IPS DF 6.9 (cell line): ENCODE measurements at regions not wholly inside any gene's neighbourhood (a gene's known extent, or its start where the extent isn't known, plus 50 kb on each side); places are given as distances from the start of the nearest gene placed in this dataset.

Source experiments
- DNase-seq: peaks from one replicate; pipeline ENCODE4 v3.0.0-alpha.2; 2013; ENCODE audit warnings: low read depth, low spot score
- H3K27ac ChIP-seq: one replicate; pipeline ENCODE4 v1.5.1; 2013; ENCODE audit warnings: low read length, control low read depth
- H3K27me3 ChIP-seq: 2 replicates; pipeline ENCODE4 v1.6.1; 2013; ENCODE audit warnings: mild to moderate bottlenecking, low read length; ENCODE audit not compliant: control insufficient read depth, insufficient read depth
- H3K36me3 ChIP-seq: 2 replicates; pipeline ENCODE4 v1.6.1; 2013; ENCODE audit warnings: low read length; ENCODE audit not compliant: control insufficient read depth, insufficient read depth
- H3K4me1 ChIP-seq: 2 replicates; pipeline ENCODE4 v1.6.1; 2013; ENCODE audit warnings: low read length; ENCODE audit not compliant: control insufficient read depth, insufficient read depth
- H3K4me3 ChIP-seq: 2 replicates; pipeline ENCODE4 v1.5.1; 2013; ENCODE audit warnings: mild to moderate bottlenecking, low read length
- H3K9me3 ChIP-seq: 2 replicates; pipeline ENCODE4 v1.6.1; 2013; ENCODE audit warnings: low read length, inconsistent platforms; ENCODE audit not compliant: control insufficient read depth, insufficient read depth
- WGBS: extraction: QIAGEN DNeasy Blood & Tissue Kit; methylation state at CpG from one replicate; pipeline ENCODE4 v1.1.7; 2013; ENCODE audit warnings: mixed read lengths, missing lambda C conversion rate; ENCODE audit not compliant: insufficient read length, insufficient coverage; 5-methylcytosine and 5-hydroxymethylcytosine counted together

DNA sequence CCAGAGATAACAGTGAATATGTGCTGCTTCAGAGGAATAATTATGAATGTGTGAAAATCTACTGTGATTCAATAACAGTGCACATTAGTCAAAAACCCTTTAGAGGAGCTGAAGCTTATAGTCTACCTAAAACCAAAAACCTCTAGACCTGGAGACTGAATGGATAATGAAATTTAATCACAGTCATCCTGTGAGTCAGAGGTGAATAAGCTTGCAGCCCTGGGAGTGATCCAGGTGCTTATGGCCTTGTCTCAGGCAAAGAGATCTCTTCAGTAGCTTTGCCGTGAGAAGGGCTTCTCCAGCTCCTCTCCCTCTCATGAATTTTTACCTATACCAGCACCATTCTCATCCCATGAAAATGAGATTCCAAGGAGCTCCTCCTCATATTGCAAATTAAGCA, 81.3 kb upstream of the RGS4 start:
- no peaks in the 10 kb centered on the region for H3K9me3 ChIP-seq
- H3K27ac ChIP-seq = no peak overlapping the region
- WGBS = no CpG with 5 or more reads among the region's 1 CpG
- no peak overlapping the region for H3K4me3 ChIP-seq
- no peaks in the 10 kb centered on the region for H3K27me3 ChIP-seq
- H3K36me3 ChIP-seq = no peaks in the 10 kb centered on the region
- no peak for DNase-seq
- no peaks in the 10 kb centered on the region for H3K4me1 ChIP-seq

DNA sequence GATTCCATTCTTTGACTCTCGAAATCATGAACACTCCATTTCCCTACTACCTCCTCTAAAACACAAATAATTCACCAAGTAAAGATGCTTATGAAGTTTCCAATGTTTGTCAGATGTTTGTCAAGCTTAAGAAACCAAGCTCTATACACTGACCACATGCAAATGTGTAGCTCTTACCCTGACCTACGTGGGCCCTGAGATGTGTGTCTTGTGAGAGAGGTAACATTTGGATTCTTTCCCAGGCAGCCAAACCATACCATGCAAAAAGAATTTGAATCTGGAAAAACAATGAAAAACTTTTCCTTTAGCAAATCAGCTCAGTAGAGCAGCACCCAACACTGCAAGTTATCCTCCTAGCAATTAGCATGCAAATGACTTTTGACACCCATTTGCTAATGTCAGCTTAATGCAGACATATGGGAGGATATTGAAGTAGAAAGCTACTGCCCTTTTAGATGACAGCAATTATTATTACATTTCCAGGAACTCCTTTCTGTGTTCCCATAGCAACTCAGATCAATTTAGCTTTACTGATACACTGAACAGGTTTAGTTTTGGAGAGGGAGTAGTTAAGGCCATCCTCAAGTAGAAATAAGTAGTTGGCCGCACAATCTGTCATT, 83.2 kb upstream of the RGS4 start:
- H3K4me1 ChIP-seq = no peaks in the 10 kb centered on the region
- H3K27ac ChIP-seq = no peak overlapping the region
- no peaks in the 10 kb centered on the region for H3K9me3 ChIP-seq
- no peak for DNase-seq
- H3K36me3 ChIP-seq = no peaks in the 10 kb centered on the region
- no CpG with 5 or more reads among the region's 3 CpGs for WGBS
- no peak overlapping the region for H3K4me3 ChIP-seq
- no peaks in the 10 kb centered on the region for H3K27me3 ChIP-seq

DNA sequence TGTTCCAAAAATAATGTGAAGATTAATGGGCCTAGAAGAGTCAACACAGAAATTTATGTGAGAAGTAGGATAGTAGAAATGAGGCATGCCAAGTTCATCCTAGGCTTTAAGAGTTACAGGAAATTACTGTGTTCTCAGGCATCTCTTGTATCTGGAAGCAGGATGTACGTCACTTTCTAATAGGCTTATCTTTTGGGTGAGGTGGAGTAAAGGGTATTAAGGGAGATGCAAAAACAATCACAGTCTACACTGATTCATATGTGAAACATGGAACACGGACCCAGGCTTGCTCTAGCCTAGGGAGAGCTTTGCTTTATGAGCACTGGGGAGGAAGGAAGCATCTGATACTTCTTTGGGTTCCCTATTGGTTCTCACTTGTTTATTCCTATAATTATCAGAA, 84.5 kb upstream of the RGS4 start:
- Histone ChIP-seq H3K27ac (no peak overlapping the region), H3K4me3 (no peak overlapping the region), H3K36me3 (no peaks in the 10 kb centered on the region), H3K27me3 (no peaks in the 10 kb centered on the region), H3K4me1 (no peaks in the 10 kb centered on the region), H3K9me3 (no peaks in the 10 kb centered on the region)
- WGBS = no CpG with 5 or more reads among the region's 2 CpGs
- no peak for DNase-seq

DNA sequence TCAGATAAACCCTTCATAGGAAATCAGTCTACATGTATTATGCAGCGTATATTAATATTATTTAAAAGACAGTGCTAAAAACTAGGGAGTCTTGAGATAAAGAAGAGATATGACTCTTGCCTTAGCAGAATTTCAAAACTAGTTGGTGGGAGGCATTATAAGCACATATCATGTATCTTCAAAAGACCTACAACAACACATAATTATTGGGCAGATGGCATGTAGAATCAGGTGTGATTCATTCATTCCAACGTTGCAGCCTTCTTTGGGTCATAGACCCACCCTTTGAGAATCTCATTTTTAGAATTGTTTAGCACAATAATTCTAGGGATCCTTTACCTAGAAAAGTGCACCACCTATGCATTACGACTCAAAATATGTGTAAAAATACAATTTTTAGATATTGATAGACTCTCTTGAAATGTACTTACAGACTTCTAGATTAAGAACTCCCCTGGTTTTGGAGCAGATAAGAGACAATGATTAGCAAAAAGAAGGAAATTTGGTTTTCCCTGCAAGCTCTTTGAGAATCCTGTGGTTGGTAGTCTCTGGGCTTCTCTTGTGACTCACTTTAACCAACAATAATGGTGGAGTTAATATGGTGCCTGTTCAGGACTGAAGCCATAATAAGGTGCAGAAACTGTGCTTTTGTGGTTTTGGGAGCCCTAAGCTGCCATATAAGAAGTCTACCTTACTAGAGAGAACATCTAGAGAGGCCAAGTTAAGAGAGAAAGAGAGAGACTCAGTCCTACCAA, 85.3 kb upstream of the RGS4 start:
- Histone ChIP-seq H3K27ac (no peak overlapping the region), H3K4me3 (no peak overlapping the region), H3K36me3 (no peaks in the 10 kb centered on the region), H3K4me1 (no peaks in the 10 kb centered on the region), H3K9me3 (no peaks in the 10 kb centered on the region), H3K27me3 (no peaks in the 10 kb centered on the region)
- WGBS = no CpG with 5 or more reads among the region's 3 CpGs
- no peak for DNase-seq

DNA sequence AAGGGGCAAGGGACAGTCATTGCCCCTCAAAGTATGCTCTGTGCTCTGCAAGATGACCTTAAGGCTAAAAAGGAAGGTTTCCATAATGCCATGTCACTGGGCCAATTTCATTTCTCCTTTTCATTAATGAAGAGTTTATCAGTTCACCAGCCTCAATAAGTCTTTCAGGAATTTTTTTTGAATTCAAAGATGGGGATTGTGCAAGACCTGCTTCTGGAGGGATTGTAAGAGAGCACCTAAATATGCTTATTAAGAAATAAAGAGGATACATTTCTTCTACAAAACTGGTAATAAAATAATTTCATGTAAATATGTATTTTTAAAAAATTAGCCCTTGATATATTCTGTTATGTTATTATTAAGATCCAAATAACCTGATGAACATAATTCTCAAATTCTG, 86.8 kb upstream of the RGS4 start:
- Histone ChIP-seq H3K27me3 (no peaks in the 10 kb centered on the region), H3K36me3 (no peaks in the 10 kb centered on the region), H3K4me1 (no peaks in the 10 kb centered on the region), H3K4me3 (no peak overlapping the region), H3K9me3 (no peaks in the 10 kb centered on the region), H3K27ac (no peak overlapping the region)
- no peak for DNase-seq

DNA sequence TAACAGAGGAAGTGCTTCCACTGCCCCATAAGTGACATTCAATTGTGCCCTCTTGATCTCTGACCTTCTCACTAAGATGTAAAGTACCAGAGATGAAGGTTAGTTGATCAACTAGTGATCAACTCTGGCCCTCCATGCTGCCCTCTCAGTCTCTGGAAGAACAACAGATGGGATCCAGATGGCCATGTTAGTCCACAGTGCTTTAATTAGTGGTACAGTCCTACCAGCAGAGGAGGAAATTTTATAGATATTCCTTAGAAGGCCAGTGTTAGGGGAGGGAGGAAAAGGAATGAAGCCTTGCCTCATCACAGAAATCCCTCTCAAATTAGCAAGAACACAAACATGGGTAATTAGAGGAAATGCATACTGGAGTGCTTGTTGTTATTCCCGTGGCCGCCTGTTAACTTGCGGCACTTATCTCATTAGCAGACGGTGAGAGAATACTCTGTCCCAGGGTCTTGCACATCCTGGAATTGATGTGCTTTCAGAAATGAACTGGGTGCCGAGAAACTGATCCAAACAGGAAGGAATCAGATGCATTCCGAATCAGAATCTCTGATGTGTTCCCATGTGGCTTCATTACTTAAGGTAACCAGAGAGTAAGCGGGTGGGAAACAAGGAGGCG, 91.1 kb upstream of the RGS4 start:
- Histone ChIP-seq H3K36me3 (no peaks in the 10 kb centered on the region), H3K27me3 (no peaks in the 10 kb centered on the region), H3K4me3 (no peak overlapping the region), H3K4me1 (no peaks in the 10 kb centered on the region), H3K27ac (no peak overlapping the region), H3K9me3 (no peaks in the 10 kb centered on the region)
- no CpG with 5 or more reads among the region's 8 CpGs for WGBS
- no peak for DNase-seq

DNA sequence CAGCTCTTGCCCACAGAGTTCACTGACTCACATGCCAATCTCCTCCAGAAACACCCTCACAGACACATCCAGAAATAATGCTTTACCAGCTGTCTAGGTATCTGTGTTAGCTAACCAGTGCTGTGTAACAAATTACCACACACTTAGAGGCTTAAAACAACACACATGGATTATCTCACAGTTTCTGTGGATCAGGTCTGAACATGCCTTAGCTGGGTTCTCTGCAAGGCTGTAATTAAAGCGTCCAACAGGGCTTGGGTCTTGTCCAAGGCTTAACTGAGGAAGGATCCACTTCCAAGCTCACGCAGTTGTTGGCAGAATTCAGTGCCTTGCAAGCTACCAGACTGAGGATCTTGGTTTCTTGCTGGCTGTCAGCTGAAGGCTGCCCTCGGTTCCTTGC, 92.5 kb upstream of the RGS4 start:
- no peak for DNase-seq
- no peaks in the 10 kb centered on the region for H3K27me3 ChIP-seq
- no peaks in the 10 kb centered on the region for H3K36me3 ChIP-seq
- H3K4me3 ChIP-seq = no peak overlapping the region
- WGBS = no CpG with 5 or more reads among the region's 3 CpGs
- no peaks in the 10 kb centered on the region for H3K9me3 ChIP-seq
- H3K4me1 ChIP-seq = no peaks in the 10 kb centered on the region
- no peak overlapping the region for H3K27ac ChIP-seq

DNA sequence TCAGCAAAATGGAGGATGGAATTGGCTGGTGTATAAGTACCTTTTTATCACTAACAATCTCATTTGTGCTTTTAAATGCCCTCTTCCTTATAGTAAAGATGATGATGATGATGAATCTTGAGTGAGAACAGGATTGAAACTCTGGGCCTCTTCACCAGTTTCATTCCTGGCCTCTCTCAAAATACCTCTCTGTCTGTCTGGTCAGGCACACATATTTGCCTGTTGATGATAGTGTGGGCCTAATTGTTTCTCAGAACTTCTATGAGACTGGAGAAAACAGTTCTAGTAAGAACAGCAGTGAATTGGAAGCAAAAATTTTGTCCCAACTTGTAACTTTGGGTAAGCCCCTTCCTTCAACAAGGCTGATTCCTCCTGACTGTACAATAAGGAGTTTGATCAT, 94.4 kb upstream of the RGS4 start:
- H3K9me3 ChIP-seq = no peaks in the 10 kb centered on the region
- no peak overlapping the region for H3K4me3 ChIP-seq
- H3K27ac ChIP-seq = no peak overlapping the region
- no peaks in the 10 kb centered on the region for H3K27me3 ChIP-seq
- no peaks in the 10 kb centered on the region for H3K36me3 ChIP-seq
- H3K4me1 ChIP-seq = no peaks in the 10 kb centered on the region
- DNase-seq = no peak

DNA sequence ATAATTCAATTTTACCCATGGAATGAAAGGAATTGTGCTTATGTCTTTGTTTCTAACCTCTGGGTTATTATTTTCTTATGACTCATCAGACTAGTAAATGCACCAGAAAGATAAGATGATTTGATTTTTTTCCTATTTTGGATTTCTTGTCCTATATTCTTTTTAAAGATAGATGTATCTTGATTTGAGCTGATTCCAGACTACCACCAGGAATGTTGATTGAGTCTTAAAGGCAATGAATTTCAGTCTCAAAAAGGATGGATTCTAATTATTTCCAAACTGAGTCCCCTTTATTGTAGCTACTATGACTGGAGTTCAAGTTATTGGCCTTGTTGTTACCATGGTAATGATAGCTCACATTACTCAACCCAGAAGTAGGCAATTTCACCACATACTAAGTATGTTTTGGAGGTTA, 95.8 kb upstream of the RGS4 start:
- H3K27ac ChIP-seq = no peak overlapping the region
- no peaks in the 10 kb centered on the region for H3K4me1 ChIP-seq
- no peaks in the 10 kb centered on the region for H3K36me3 ChIP-seq
- H3K9me3 ChIP-seq = no peaks in the 10 kb centered on the region
- no peak overlapping the region for H3K4me3 ChIP-seq
- DNase-seq = no peak
- no peaks in the 10 kb centered on the region for H3K27me3 ChIP-seq

DNA sequence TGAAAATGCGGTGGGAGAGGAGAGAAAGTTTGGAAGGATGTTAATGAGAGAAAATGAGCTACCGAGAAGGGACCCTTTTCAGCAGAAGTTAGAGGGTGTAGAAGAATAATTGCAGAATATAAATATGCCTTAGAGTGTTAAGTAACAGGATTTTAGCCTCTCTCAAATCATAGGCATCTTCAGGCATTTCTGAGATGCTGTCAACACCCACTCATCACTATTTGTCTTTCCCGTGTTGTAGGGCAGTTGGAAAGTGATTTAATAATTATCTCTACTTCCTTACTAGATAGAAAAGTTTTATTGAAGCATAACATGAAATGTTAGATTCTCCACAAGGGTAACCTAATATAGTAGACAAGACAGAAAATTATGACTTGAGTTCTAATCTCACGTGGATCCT, 96.4 kb upstream of the RGS4 start:
- Histone ChIP-seq H3K4me3 (no peak overlapping the region), H3K27me3 (no peaks in the 10 kb centered on the region), H3K9me3 (no peaks in the 10 kb centered on the region), H3K4me1 (no peaks in the 10 kb centered on the region), H3K27ac (no peak overlapping the region), H3K36me3 (no peaks in the 10 kb centered on the region)
- DNase-seq = no peak
- 100% methylated on average over 2 of the region's 4 CpGs for WGBS

DNA sequence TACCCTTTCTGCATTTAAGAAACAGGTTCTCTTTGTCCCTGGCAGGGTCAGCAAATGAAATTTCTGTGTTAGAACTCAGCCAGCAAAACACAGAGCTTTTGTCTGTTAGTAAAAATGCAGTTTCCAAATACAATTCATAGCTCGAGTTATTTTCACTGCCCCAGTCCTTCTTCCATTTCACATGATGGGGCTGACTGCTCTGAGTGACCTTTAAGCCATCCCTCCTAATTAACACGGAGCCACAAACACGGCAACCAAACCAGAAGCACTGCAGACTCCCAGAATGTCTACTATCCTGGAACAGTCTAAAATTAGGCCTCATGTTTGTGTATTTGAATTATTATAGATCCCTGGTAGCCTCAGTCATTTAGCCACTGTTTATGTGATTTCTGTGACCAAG, 99.1 kb upstream of the RGS4 start:
- Histone ChIP-seq H3K27me3 (no peaks in the 10 kb centered on the region), H3K27ac (no peak overlapping the region), H3K36me3 (no peaks in the 10 kb centered on the region), H3K4me3 (no peak overlapping the region), H3K4me1 (no peaks in the 10 kb centered on the region), H3K9me3 (no peaks in the 10 kb centered on the region)
- WGBS = no CpG with 5 or more reads among the region's 3 CpGs
- no peak for DNase-seq
